ENCODE measurements at regions not wholly inside any gene's neighbourhood (a gene's known extent, or its start where the extent isn't known, plus 50 kb on each side); places are given as distances from the start of the nearest gene placed in this dataset.

DNA sequence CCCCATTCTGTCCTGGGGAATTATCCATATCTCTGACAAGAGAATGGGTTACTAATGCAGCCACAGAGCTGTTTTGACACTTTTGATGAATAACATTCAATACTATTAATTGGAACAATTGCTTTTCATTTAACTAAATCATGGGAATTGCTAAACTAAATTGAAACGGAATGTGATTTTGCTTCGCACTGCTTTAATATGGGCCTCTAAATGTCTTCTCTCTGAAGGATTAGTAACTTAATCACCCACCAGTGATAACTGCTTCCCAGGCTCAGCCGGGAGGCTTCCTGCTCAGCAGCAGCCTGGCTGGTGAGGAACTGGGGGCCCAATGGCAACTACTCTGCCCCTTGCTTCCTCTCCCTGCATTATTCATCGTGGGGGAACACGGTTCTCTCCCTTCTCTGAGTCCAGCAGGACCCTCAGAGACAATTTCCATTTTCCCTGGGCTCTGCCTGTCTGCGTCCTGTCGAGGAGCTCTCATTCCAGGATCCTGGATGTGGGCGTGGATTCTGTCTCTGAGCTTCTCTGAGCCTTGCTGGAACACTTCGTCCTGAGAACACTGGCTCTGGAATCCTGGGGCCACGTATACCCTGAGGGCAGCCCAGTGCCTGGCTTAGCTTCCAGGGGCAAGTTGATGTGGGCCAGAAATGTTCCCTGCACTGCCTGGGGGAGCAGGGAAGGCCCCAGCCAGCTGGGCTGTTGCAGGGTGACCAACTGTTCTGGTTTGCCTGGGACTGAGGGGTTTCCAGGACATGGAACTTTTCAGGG is 308.9 kb downstream of the DHX35 start:
- no peak for DNase-seq

DNA sequence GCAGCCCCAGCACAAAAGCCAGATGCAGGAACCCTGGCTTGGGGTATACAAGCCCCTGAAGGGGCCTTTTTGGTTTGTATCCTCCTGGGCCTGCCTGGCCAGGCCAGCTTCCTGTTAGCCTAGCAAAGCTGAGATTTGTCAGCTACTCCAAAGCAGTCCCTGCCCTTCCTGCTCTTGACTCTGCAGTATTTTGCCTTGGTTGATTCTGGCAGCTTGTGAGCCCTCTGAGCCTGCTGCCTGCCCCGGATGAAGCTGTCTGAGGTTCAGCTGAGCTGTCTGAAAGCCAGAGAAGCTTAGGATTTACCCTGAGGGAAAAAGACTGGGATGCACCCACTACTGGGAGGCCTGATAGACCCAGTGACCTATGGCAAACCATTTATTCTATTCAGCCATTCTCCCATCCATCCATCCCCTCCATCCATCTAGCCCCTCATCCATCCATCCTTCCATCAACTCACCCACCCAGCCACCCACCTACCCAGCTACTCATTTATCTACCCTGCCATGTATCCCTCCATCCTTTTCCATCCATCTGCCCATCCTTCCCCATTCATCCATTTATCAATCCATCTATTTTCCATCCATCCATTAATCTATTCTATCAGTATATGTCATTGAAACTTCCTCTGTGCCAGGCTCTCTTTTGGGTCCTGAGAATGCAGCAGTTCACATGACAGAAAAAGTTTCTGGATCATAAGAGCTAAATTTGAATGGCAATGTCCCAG is 307.5 kb downstream of the DHX35 start:
- no peak for DNase-seq

DNA sequence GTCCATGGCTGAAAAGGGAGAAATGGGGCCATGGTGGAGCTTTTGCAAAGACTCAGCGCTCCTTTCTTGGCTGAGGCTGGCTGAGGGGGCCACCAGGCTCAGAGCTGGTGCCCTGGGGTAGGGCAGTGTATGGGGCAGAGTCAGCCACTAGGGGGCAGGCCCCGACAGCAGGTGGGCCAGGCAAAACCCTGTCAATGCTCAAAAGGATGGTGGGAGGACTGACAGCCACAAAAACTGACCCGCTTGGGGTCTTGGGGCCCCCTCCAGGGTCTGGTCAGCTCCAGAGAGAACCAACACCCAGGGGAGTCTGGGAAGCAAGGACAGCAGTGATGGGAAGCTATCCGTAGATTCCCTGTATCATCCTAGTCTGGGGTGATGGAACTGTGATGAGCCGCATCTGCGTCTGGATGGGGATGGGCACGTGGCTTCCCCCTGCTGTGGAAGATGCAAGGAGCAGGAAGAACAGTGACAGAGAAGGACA is 306.9 kb downstream of the DHX35 start:
- no peak for DNase-seq

DNA sequence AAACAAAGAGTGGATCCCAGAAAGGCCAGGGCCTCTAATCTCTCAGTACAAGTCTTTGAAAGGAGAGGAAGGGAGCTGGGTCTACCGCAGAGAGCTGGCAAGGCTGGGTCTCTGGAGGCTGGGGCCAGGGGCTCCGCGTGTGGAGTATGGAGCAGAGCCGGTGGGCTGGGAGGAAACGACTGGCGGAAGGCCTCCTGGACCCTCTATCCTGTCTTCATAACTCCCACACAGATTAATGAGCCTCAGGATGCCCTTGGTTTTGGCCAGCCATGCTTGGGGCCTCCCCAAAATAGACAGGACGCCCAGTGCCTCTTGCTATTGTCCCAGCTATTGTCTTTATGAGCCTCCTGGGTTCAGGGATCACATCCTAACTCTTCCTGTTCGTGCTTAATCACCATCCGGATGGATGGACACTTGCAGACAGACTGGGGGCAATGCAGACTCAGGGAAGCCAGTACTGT is 306.4 kb downstream of the DHX35 start:
- no peak for DNase-seq

DNA sequence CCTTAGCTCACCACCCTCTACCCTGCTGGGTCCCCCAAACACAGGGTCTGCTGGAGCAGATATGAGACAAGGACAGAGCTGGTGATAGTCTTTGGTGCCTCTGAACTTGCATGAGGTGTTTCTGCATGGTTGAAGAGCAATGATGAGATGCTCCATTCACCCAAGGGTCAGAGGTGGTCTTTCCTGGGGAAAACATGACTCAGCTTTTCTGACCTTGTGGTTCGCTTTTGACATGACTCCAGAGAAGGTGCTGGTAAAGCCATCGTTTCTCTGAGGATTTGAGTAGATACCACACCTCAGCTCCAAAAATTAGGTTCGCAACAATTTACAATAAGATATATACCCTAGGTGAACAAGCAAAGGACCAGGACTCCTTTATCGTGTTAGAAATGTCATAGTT is 304.8 kb downstream of the DHX35 start:
- no peak for DNase-seq

DNA sequence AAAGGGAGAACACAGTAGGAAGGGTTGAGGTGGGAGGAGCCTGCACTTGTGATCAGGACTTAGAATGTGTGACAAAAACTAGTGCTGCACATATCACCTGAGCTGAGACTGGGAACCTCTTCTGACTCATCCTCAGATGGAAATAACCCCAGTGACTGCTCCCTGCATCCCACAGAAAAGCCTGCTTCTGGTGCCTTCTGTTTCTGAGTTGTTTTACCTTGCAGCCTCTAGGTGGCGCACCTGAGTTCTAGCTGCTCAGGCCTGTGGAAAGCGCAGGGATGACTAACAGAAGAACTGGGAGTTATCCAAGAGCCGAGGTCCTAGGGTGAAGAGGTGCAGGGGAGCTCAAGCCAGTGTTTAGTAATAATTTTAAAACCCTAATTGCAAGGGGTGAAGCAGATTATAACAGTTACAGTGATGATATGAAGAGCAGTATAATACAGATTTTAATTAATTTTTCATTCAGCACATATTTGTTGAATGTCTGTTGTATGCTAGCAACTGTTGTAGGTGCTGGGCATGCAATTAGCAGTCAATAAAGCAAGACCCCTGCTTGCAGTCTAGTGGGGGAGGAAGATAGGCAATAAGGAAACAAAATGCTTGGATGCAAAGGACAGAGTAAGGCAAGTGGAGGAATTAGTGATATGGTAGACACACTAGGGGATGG is 302.5 kb downstream of the DHX35 start:
- no peak for DNase-seq

DNA sequence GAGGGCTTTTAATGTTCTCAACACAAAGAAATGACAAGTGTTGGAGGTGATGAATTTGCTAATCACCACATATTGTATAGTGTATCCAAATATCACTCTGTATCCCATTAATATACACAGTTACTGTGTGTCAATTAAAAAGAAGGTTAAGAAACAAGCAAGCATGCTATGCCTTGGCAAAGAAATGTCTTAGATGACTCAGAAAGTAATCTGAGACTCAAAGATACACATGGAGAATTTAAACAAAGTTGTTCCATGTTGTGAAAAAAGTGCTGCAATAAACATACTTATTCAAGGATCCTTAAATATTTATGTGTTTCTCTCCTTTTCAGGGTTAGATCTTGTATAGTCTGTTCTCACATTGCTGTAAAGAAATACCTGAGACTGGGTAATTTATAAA is 300.9 kb downstream of the DHX35 start:
- no peak for DNase-seq

DNA sequence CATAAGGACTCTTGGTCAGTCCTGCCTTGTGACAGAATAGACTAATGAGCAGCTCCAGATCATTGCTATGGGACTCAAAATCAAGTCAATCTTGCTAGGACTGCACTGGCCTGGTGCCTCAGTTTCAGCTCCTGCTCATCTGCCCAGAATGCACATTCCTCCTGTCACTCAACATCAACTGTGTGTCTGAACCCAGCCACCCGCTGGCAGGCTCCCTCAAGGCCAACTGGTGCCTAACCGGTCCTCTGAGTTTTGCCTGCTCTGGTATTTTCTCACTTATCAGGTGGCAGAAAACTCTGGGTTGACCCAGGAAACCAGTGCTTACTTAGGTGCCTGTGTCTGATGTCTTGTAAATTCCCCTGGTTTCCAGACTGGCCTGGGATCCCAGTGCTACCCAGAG is 297.7 kb downstream of the DHX35 start:
- no peak for DNase-seq

DNA sequence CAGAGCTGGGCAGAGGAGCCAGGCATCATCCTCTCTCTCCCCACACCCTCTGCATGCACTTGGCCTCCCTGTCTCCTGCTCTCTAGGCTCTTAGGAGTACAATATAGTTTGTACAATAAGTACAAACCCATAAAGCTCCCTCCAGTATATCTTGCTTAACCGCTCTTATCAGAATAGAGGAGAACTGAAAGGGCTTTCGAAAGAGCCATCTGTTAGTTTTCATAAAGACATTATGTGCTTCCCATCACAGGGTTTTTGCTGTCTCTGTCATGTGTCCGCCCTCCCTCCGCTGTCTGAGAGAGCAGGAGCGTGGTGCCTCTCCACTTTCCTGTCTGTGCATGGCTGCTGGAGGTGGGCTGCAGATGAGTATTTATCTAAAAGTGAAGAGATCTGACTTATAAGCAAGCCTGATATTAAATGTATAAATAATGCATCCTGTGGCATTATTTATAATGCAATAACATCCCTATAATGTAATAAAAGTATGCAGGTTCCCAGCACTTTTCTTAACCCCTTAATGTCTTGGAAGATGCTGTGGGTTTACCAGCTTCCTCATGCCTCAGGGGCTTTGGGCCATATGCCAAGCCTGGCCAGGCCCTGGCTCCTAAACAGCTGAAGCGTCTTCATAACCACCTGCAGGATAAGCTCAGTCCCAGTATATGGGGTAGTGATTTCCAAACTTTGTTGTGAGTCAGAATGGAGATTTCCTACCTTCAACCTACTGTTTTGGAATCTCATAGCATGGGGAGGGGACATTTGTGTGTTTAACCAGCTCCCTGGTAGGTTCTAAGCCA is 297.1 kb downstream of the DHX35 start:
- no peak for DNase-seq

DNA sequence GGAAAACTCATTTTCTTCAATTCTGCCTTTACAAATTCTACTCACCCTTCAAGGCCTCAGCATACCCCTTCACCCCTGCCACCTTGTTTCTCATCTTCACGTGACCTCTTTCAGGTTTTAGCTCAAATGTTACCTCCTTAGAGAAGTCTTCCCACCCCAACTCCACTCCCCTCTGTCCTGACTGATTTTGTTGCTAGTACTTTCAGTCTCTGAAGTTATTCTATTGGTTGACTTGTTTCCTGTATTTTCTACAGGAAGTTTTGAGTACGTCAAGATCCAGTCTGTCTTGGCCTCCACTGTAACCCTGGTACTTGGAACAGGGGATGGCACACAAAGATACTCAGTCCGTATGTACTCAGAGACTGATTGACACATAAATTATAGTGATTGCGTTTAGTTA is 296.1 kb downstream of the DHX35 start:
- no peak for DNase-seq

DNA sequence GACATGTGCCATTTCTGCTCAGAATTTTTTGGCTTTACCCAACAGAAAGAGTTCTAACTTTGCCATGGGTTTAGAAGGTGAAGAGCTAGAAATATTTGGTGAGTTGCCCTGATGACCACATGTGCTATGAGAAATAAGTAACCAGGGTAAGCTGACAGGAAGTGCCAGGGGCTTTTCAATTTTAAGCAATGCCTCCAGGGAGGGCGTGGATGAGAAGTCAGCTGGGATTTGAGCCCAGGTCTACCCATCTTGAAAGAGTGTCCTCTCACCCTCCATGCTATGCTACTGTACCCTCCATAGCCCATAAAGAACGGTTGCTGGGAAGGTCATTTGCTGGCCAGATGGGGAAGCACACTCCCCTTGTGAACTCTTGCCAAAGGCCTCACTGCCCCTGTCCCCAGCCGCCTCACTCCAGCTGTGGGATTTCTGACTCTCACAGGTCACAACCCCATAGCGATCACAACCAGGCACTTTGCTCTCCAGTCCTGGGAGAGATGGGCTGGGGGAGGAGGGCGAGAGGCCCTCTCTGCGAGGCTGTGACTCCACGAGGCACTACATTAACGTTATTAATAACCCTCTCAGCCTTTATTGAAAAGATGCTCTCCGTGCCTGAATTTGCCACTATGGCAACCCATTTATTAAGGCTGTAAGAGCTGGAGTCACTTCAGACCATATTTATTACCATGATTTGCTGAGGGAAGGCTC is 291.1 kb downstream of the DHX35 start:
- DNase-seq = no peak

DNA sequence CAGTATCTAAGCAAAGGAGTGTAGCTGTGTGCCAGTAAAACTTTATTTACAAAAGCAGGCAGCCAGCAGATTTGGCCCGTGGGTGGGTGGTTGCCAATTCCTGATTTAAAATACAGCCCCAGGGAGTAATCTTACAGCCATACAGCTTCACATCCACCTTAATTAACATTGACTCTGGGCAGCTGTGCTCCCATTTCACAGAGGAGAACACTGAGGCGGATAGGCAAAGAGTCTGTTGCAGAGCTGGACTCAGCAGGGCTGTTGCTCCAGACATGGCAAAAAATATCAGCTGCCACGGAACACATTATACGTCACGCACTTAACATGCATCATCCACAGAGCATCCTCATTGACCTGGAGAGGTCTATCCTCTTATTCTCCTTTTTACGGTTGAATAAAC is 289.9 kb downstream of the DHX35 start:
- DNase-seq = no peak

DNA sequence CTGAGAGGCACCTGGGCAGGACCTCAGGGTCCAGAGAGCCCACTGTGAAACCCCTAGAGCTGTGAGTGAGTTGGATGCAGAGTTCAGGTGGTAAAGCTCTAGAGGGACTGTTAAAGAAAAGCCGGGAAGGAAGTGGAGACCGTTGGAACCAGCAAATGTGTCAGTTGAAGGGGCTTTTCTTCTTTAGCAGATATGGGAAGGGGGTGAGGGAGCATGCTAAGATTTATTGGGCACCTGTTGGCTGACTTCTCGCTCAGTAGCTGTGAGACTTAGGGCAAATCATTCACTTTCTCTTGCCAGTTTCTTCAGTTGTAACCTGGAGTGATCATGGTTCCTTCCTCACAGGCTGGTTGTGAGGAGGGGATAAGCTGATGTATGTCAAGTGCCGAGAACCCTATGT is 287.7 kb downstream of the DHX35 start:
- DNase-seq = no peak

DNA sequence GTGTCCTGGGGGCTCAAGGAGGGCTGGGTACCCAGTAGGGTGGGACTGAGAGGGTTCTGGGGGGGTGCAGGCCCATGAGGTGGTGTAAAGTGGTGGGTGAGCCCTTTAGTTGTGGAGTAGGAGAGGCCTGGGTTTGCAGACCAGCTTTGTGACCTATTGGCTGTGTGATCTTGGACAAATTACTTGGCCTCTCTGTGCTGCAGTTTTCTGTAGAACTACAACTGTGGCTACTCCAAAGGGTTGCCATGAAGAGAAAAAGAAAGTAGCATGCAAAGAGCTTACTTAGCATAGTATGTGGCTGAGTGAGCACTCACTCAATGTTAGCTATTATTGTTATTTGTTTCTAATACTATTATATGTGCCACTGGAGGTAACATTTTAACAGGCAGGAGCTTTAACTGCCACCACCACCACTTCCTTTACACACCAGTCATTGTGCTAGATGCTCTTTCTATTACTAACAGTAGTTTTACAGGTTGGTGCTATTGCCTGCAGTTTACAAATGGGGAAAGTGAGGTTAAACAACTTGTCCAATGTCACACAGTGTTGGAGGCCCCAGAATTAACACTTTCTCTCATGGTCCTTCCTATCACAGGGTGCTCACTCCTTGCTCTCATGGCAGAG is 286.8 kb downstream of the DHX35 start:
- DNase-seq = no peak

DNA sequence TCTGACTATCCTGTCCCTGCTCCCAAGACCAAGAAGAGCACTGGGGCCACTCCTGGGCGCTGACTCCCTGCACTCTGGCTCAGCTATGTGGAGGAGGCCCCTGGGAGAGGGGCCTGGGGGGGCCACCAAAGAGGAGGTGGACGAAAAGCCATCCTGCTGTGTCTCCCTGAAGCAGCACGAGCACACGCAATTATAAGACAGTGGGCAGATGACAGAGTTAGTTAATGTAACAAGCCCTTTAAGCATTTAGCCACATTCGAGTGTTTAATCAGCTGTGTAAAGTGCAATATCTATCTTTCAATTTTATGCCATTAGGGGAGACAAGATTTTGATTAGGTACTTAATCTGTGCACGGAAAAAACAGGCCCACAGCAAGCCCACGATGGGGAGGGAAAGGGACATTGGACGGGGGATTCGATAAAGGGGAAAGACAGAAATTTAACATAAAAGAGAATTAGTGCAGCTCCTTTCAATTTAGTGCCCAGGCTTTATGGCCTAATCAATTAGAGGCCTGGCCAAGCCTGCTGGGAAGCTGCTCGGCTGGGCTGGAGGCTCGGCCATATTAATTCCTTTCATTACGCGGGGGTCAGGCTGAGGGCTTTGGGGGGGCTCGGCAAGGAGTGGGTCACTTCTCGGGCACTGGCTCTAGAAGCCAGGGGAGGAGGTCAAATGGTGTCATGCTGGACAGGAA is 286.2 kb downstream of the DHX35 start:
- no peak for DNase-seq

DNA sequence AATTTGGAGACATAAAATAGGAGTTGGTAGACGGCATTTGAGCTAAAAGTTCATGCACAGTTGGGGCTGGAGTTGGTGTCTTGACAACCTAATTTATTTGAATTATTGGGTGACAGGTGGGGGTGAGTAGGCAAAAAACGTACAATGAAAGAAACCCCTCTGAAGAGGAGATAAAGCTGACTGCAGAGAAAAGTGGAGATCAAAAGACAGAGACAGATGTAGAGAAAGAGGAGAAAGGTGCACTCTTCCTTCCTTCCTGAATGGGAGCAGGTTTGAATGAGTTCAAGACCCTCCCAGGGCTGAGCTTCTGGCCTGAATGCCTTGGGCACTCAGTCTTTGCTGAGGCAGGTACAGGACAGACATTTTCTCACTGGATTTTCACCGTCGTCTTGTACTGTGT is 284.3 kb downstream of the DHX35 start:
- DNase-seq = no peak

DNA sequence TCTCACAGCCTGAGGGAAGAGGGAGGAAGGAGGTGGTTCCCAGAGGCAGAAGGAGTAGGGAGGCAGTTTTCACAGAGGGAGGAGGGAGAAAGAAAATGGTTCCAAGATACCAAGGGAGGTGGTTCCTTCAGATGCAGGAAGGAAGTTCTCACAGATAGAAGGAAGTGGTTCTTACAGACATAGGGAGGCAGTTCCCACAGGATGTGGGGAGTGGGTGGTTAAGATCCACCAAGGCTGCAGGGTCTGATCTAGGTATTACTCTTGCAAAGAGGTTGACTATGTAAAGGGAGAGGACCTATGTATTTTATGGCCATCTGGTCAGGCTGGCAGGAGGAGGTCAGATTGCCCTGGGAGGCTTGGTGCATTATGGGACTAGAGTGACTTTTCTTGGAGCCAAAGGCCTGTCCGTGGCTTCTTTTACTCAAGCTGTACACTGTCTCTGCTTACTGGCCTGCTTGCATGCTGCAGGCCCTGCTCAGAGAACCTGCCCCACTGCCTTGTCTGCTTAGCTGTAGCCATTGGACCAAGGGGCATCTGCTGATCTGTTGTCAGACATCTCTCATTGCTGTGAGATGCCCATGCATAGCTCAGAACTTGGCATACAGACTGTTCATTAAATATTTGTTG is 283.7 kb downstream of the DHX35 start:
- DNase-seq = no peak

DNA sequence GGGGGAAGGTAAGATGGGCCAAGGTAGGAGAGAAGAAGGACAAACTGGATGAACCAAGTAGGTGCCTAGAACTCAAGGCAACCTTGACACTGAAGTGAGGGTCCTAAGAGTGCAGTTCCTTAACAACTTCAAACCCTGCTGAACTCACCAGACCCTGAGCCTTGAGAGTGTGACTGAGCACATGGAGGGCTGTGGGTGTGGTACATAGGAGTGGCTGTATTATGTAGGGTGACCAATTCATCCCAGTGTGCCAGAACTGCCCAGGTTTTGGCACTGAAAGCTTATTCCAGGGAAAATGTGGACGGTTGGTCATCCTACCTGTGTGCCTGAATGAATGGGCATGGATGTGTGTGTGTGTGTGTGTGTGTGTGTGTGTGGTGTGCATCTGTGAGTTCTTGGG is 281.8 kb downstream of the DHX35 start:
- no peak for DNase-seq

DNA sequence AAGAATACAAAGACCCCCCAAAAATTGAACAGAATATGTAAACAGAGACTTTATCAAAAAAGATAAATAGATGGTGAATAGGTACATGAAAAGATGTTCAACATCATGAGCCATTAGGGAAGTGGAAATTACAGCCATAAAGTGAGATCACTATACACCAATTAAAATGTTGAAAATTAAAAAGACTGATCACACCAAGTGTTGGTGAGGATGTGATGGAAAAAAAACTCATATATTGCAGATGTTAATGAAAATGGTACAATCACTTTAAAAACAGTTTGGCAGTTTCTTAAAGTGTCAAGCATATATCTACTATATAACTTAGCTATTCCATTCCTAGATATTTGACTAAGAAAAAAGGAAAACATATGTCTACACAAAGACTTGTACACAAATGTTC is 280.5 kb downstream of the DHX35 start:
- no peak for DNase-seq

DNA sequence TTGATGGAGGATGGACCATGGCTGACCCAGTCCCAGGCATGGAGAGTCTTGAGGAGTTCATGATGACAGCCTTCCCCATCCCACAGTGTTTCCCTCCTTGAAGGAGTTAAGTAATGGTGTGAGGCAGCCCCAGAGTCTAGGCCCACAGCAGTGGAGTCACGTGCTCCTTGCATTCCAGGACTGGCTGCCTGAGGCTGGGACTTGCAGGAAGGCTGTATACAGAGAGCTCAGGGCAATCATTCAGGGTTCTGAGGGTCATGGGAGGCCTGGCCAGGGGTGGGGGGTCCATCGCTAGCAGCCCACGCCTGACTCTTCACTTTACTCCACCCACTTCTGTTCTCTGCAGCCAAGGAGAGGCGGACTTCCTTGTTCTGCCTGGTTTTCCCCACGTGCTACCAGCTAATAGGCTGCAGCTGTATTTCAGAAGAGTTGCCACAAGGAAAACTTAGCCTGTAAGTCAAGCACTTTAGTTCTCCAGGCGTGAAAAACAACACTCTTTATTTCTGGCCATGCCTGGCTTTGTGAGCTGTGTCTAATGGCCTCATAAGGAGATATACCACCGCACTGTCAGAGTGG is 272.5 kb downstream of the DHX35 start:
- no peak for DNase-seq

Data from activated CD4-positive, CD25-positive, alpha-beta regulatory T cell (primary cell).